ENCODE measurements at regions not wholly inside any gene's neighbourhood (a gene's known extent, or its start where the extent isn't known, plus 50 kb on each side); places are given as distances from the start of the nearest gene placed in this dataset.

DNA sequence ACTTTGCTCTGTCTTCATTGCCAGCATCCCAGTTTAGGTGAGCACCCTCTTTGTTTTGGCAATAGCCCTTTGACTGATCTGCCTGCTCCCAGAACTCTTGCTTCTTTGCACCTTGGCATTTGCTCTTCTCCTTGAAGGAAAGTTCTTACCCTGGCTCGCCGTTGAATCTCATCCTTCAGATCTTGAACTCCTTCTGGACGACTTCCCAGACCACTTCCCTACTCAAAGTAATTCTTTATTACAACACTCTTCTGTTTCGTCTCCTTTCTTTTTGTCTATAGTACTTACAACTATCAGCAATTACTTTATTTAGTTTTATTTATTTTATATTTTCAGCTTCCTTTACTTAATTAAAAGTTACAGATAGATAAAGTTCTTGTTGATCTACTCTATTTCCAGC is 1510.1 kb downstream of the MAT2B start:
- no peak for TF ChIP-seq EZH2 (IDR thresholded peaks at IDR 0.05; ENCODE audit: low read length)
- Histone ChIP-seq H3K36me3 (ENCODE audit: control insufficient read depth in 2 of 2, extremely low read depth in 1 of 2, insufficient read depth in 2 of 2, low read length in 2 of 2) (no peaks in the 10 kb centered on the region), H3K27ac (ENCODE audit: control insufficient read depth, insufficient read depth, low read length) (no peak overlapping the region), H3K4me1 (ENCODE audit: control insufficient read depth, extremely low read depth, insufficient read depth, low read length) (no peaks in the 10 kb centered on the region), H4K20me1 (ENCODE audit: control insufficient read depth, extremely low read depth, insufficient read depth, low read length) (no peaks in the 10 kb centered on the region), H3K4me3 (ENCODE audit: control insufficient read depth in 2 of 3, extremely low read depth in 1 of 3, insufficient read depth in 2 of 3, low read depth in 1 of 3, low read length in 3 of 3) (no peak overlapping the region), H3K9me3 (ENCODE audit: control insufficient read depth, low read depth, low read length) (peaks cover 1% of the 10 kb centered on the region), H3K9ac (ENCODE audit: control insufficient read depth, extremely low read depth, insufficient read depth, low read length) (no peak overlapping the region), H2AFZ (ENCODE audit: control insufficient read depth, low read length) (no peak overlapping the region), H3K27me3 (ENCODE audit: control insufficient read depth, extremely low read depth, insufficient read depth, low read length) (no peaks in the 10 kb centered on the region), H3K9me1 (ENCODE audit: control insufficient read depth, extremely low read depth, insufficient read depth, low read length) (no peaks in the 10 kb centered on the region), H3K4me2 (ENCODE audit: control insufficient read depth, extremely low read depth, insufficient read depth, low read depth, low read length) (no peak overlapping the region), H3K79me2 (ENCODE audit: control insufficient read depth, insufficient read depth, low read length) (no peaks in the 10 kb centered on the region)
- DNase-seq (ENCODE audit: low read depth, low spot score) (no peak), FAIRE-seq (no peak)
- dilution Hi-C loops (cut with MboI; ENCODE audit: extremely low pct_ligation_motif_present, low sequenced_read_pairs) = no loop called here

DNA sequence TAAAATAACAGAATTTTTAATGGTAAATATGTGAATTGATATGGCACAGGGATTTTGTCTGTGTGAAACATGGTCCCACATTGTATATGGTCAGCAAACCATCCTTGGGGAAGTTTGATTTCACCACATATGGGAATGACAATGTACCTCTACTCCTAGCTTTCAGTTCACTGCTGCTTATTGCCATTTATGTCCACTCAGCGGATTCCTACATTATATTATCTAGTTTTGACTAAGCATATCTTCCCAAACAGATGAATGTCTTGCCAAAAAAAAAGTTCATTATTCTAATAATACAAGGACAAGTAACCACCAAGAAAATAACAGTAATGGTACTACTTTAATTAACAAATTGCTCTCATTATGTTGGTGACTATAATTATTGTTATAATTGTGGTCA is 1521.6 kb downstream of the MAT2B start:
- no peak for FAIRE-seq
- dilution Hi-C loops (cut with MboI; ENCODE audit: extremely low pct_ligation_motif_present, low sequenced_read_pairs) = no loop called here
- no peaks in the 10 kb centered on the region for H3K79me2 ChIP-seq (ENCODE audit: control insufficient read depth, insufficient read depth, low read length)
- H3K9me3 ChIP-seq (ENCODE audit: control insufficient read depth, low read depth, low read length) = peaks cover 2% of the 10 kb centered on the region
- H4K20me1 ChIP-seq (ENCODE audit: control insufficient read depth, extremely low read depth, insufficient read depth, low read length) = no peaks in the 10 kb centered on the region
- H2AFZ ChIP-seq (ENCODE audit: control insufficient read depth, low read length) = no peak overlapping the region
- H3K9me1 ChIP-seq (ENCODE audit: control insufficient read depth, extremely low read depth, insufficient read depth, low read length) = no peaks in the 10 kb centered on the region
- TF ChIP-seq, protein P1, sequence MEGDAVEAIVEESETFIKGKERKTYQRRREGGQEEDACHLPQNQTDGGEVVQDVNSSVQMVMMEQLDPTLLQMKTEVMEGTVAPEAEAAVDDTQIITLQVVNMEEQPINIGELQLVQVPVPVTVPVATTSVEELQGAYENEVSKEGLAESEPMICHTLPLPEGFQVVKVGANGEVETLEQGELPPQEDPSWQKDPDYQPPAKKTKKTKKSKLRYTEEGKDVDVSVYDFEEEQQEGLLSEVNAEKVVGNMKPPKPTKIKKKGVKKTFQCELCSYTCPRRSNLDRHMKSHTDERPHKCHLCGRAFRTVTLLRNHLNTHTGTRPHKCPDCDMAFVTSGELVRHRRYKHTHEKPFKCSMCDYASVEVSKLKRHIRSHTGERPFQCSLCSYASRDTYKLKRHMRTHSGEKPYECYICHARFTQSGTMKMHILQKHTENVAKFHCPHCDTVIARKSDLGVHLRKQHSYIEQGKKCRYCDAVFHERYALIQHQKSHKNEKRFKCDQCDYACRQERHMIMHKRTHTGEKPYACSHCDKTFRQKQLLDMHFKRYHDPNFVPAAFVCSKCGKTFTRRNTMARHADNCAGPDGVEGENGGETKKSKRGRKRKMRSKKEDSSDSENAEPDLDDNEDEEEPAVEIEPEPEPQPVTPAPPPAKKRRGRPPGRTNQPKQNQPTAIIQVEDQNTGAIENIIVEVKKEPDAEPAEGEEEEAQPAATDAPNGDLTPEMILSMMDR (optimal IDR thresholded peaks at IDR 0.05 in 1 of 3, IDR thresholded peaks at IDR 0.05 in 1 of 3, conservative IDR thresholded peaks at IDR 0.05 in 1 of 3; ENCODE audit: extremely low read depth in 1 of 3, insufficient read depth in 2 of 3, low read length in 3 of 3) = no peak
- no peak for TF ChIP-seq EZH2 (IDR thresholded peaks at IDR 0.05; ENCODE audit: low read length)
- no peaks in the 10 kb centered on the region for H3K36me3 ChIP-seq (ENCODE audit: control insufficient read depth in 2 of 2, extremely low read depth in 1 of 2, insufficient read depth in 2 of 2, low read length in 2 of 2)
- H3K4me2 ChIP-seq (ENCODE audit: control insufficient read depth, extremely low read depth, insufficient read depth, low read depth, low read length) = no peak overlapping the region
- DNase-seq (ENCODE audit: low read depth, low spot score) = no peak
- no peaks in the 10 kb centered on the region for H3K27me3 ChIP-seq (ENCODE audit: control insufficient read depth, extremely low read depth, insufficient read depth, low read length)
- no peak overlapping the region for H3K27ac ChIP-seq (ENCODE audit: control insufficient read depth, insufficient read depth, low read length)
- H3K4me3 ChIP-seq (ENCODE audit: control insufficient read depth in 2 of 3, extremely low read depth in 1 of 3, insufficient read depth in 2 of 3, low read depth in 1 of 3, low read length in 3 of 3) = no peak overlapping the region
- H3K4me1 ChIP-seq (ENCODE audit: control insufficient read depth, extremely low read depth, insufficient read depth, low read length) = no peaks in the 10 kb centered on the region
- H3K9ac ChIP-seq (ENCODE audit: control insufficient read depth, extremely low read depth, insufficient read depth, low read length) = no peak overlapping the region

DNA sequence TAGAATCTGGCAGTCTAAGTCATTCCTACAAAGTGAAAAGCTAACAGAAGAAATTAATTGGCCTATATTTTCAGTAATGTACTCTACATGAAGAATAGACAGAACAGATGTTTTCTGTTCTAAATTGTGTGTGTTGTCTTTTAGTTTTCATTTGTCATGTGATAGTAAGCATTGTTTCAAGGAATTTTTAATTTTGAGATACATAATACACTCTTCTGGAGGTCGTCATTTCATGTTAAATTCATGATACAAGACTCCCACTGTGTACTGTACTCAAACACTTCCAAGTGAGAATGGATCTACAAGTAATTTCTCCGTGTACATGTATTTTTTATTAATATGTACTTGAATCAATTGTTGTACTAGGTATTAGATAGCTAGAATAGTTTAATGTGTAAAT is 1522.9 kb downstream of the MAT2B start:
- Histone ChIP-seq H3K9ac (ENCODE audit: control insufficient read depth, extremely low read depth, insufficient read depth, low read length) (no peak overlapping the region), H3K9me1 (ENCODE audit: control insufficient read depth, extremely low read depth, insufficient read depth, low read length) (no peaks in the 10 kb centered on the region), H3K4me2 (ENCODE audit: control insufficient read depth, extremely low read depth, insufficient read depth, low read depth, low read length) (no peak overlapping the region), H3K27ac (ENCODE audit: control insufficient read depth, insufficient read depth, low read length) (no peak overlapping the region), H3K36me3 (ENCODE audit: control insufficient read depth in 2 of 2, extremely low read depth in 1 of 2, insufficient read depth in 2 of 2, low read length in 2 of 2) (no peaks in the 10 kb centered on the region), H3K9me3 (ENCODE audit: control insufficient read depth, low read depth, low read length) (peaks cover 2% of the 10 kb centered on the region), H2AFZ (ENCODE audit: control insufficient read depth, low read length) (no peak overlapping the region), H3K27me3 (ENCODE audit: control insufficient read depth, extremely low read depth, insufficient read depth, low read length) (no peaks in the 10 kb centered on the region), H4K20me1 (ENCODE audit: control insufficient read depth, extremely low read depth, insufficient read depth, low read length) (no peaks in the 10 kb centered on the region), H3K79me2 (ENCODE audit: control insufficient read depth, insufficient read depth, low read length) (no peaks in the 10 kb centered on the region), H3K4me1 (ENCODE audit: control insufficient read depth, extremely low read depth, insufficient read depth, low read length) (no peaks in the 10 kb centered on the region), H3K4me3 (ENCODE audit: control insufficient read depth in 2 of 3, extremely low read depth in 1 of 3, insufficient read depth in 2 of 3, low read depth in 1 of 3, low read length in 3 of 3) (no peak overlapping the region)
- DNase-seq (ENCODE audit: low read depth, low spot score) (no peak), FAIRE-seq (no peak)
- dilution Hi-C loops (cut with MboI; ENCODE audit: extremely low pct_ligation_motif_present, low sequenced_read_pairs) = no loop called here
- TF ChIP-seq, protein P1 (optimal IDR thresholded peaks at IDR 0.05 in 1 of 3, IDR thresholded peaks at IDR 0.05 in 1 of 3, conservative IDR thresholded peaks at IDR 0.05 in 1 of 3; ENCODE audit: extremely low read depth in 1 of 3, insufficient read depth in 2 of 3, low read length in 3 of 3) = no peak
- no peak for TF ChIP-seq EZH2 (IDR thresholded peaks at IDR 0.05; ENCODE audit: low read length)

Data from keratinocyte (primary cell).